NCI-H1694 (cell line): ENCODE measurements at regions not wholly inside any gene's neighbourhood (a gene's known extent, or its start where the extent isn't known, plus 50 kb on each side); places are given as distances from the start of the nearest gene placed in this dataset.

ENCODE experiments used
- DNase-seq: peaks from one replicate; lab custom pipeline; 2025; lab: John Stamatoyannopoulos, UW

- no peak for DNase-seq
Observed at GRCh38 chr6:147758303-147758702, 249.8 kb downstream of the SAMD5 start.

- no peak for DNase-seq
Observed at GRCh38 chr6:147759093-147759492, 250.6 kb downstream of the SAMD5 start.

- DNase-seq: no peak
Observed at GRCh38 chr6:147759536-147759935, 251.0 kb downstream of the SAMD5 start.

DNA sequence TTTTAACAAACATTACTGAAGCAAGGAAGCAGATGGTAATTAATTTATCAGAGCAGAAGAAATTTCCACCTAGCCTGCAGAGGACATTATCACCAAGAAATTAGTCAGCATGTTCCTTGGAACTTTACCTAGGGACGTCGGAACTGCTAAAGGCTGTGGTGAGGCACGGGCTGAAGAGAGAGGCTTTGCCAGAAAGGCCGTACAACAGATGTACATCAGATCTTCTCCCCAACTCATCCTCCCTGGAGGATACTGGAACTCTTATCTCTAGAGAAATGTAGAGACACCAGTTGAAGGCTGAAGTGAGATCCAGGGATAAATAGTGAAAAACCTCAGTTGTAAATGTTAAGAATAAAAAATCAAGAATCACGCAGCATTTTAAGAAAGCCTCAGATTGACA, 257.1 kb downstream of the SAMD5 start:
- no peak for DNase-seq

DNA sequence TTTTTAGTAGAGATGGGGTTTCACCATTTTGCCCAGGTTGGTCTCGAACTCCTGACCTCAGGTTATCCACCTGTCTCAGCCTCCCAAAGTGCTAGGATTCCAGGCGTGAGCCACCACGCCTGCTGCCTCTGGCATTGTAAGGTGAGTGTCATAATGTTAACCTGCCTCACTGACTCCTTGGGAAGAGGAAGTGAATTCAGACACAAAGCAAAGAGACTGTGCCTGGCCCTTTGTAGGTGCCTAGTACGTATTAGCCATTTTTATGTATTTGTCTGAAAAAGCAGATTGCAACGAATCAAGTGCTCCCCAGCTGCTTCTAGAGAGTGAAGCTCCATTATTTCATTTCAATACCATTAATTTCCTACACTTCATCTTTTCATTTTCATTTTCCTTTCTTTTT, 260.5 kb downstream of the SAMD5 start:
- DNase-seq: no peak

GRCh38 chr6:147769496-147770087, 261.1 kb downstream of the SAMD5 start:
- DNase-seq: no peak

GRCh38 chr6:147770221-147770620, 261.7 kb downstream of the SAMD5 start:
- DNase-seq: no peak

GRCh38 chr6:147772724-147773123, 264.2 kb downstream of the SAMD5 start:
- DNase-seq: no peak

GRCh38 chr6:147774856-147775255, 266.4 kb downstream of the SAMD5 start:
- DNase-seq: no peak

GRCh38 chr6:147776631-147777213, 268.2 kb downstream of the SAMD5 start:
- no peak for DNase-seq

DNA sequence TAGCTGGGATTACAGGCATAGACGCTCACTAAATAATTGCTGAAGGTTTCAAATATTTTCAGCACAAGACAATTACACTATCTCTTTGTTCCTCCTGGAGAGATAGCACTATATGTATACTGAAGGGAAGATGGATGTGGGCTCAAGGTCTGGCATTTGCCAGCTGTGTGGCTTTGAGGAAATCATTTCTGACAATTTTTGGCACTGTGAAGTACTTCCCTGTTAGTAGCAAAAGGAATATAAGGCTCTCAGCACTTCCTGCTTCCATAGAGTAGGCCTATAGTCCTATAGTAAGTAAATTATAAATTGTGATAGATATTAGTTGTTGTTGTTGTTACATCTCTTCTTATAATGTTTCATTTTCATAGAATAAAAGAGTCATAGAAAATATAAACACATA, 271.1 kb downstream of the SAMD5 start:
- DNase-seq: no peak

- no peak for DNase-seq
Observed at GRCh38 chr6:147782302-147782701, 273.8 kb downstream of the SAMD5 start.

DNA sequence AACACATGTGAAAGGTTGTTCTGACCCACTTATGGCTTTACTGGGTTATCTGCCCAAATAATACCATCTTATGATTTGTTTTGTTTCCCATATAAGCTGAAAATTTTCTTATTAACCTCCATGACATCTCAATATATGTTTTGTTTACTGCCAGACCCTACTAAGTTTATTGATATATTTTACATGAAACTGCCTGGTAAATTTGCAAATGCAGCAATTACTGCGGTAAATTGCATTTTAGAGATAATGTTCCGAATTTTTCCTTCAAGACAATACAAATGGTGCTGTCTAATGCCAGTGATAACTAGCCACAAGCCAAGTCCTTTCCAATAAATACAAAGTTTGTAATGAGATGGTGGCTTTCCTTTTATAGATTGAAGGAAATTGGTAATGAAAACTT, 275.9 kb downstream of the SAMD5 start:
- no peak for DNase-seq

DNA sequence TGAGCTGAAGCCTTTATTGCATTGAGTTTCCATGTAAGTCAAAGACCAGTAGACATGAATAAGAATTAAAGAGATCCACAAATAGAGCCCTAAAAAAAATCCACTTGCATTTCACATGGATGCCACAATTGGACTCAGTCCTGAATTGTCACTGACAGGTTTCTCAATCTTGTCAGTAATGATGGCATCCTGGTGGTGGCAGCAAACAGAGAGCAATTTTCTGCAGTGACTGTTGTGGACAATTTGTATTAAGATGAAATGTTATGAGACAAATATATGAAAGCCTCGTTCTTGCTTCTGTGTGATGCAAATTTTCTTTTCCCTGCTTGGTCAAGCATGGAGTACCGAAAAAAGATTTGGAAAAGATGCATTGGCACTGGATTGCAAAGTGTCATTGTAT, 278.9 kb downstream of the SAMD5 start:
- DNase-seq: no peak

GRCh38 chr6:147789430-147789947, 281.0 kb downstream of the SAMD5 start:
- DNase-seq: no peak

DNA sequence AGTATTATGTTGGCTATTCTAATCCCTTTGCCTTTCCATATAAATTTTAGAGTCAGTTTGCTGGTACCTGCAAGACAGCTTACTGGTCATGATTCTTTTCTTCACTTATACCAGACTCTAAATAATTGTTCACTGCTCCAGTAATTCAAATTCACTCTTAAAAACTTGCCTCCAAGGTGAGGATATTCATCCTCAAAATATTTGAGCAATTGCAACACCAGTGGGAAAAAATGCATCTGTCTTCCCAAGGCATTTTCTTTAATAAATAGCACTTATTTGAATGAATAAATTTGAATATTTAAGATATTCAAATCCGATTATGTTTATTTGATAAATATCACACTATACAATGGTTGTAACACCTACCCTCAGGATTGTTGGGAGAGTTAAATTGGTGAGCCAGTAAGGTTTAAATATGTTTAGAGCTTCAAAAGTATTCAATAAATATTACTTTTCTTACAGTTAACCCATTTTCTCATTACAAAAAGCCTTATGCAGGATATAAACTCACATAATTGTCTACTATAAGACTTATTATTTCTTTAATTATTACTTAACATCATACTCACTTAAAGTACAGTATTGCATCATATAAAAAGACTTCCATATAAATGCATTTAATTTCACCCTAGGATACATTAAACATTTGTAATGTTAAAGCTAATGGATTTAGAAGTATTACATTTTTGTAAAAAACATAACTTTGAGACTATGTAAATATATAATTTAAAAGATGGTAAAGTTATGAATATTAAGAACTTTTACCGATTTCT, 285.6 kb downstream of the SAMD5 start:
- DNase-seq: no peak

GRCh38 chr6:147802459-147802858, 294.0 kb downstream of the SAMD5 start:
- no peak for DNase-seq

- DNase-seq: no peak
Observed at GRCh38 chr6:147805155-147805554, 296.7 kb downstream of the SAMD5 start.

DNA sequence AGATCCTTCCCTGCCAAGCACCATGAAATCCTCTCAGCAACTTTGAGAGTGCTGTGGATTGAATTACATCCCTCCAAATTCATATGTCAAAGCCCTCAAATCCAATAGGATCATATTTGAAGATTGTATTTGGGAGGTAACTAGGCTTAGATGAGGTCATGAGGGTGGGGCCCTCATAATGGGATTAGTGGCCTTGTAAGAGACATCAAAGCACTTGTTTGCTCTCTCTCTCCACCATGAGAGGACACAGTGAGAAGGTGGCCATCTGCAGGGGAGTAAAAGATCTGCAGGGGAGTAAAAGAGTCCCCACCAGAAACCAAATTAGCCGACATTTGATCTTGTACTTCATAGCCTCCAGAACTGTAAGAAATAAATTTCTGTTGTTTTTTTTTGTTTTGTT, 298.2 kb downstream of the SAMD5 start:
- DNase-seq: no peak

- DNase-seq: no peak
Observed at GRCh38 chr6:147808640-147809039, 300.1 kb downstream of the SAMD5 start.

DNA sequence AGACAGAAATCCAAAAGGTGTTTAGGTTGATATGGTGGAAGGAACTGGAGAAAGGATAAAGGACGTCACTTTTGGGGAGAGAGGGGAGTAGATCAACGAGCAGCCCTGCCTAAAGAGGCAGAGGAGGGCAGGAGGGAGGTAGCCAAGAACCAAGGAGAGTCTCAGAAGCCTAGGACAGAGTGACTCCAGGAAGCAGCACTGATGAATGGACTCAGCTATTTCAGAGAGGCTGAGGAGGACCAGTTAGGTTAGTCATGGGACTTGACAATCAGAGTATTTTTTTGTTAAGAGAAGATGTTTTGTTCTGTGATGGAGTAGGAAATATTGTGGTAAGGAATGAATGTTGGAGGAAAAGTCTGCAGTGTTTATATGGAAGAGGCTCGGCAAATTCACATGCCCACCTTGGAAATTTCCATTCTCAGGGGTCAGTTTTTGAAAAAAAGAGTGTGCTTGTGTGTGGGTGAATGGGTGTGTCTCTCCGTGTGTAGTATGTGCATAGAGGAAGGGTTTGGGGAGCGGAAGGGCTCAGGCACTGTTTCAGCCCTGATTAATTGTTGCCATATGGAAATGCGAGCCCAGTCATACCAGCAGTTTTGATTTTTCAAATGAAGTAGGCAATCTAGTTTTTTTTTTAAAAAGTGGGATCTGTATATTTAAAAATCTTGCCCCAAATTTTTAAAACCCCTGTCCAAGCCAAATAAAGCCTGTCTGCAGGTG, 303.6 kb downstream of the SAMD5 start:
- no peak for DNase-seq

DNA sequence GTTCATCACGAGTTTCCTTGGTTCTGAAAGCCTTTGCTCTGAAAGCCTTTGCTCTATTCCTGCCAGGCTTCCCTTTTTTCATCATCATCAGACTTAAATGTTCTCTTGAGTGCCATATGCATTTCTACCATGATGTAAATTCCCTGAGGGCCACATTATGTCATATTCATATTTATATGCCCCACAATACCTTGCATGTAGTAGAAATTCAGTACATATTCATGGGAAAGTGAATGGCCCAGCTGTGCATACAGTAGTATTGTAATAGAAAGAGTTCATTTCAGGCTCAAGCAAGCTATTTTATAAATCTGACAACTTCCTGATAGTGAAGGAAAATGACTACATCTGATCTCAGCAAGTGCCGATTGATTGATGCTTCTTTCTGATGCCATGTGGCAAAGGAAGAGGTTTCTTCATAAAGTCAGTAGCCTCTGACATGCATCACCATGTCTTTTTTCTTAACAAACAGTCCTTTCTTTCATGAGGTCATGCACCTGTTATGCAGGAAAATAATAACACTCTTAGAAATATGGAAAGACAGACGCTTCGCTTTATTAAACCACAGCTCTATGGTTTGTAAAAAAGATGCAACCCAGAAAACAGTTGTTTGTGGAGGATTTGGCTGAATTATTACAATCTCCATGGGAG, 308.7 kb downstream of the SAMD5 start:
- no peak for DNase-seq
